ENCODE measurements at regions not wholly inside any gene's neighbourhood (a gene's known extent, or its start where the extent isn't known, plus 50 kb on each side); places are given as distances from the start of the nearest gene placed in this dataset.

DNA sequence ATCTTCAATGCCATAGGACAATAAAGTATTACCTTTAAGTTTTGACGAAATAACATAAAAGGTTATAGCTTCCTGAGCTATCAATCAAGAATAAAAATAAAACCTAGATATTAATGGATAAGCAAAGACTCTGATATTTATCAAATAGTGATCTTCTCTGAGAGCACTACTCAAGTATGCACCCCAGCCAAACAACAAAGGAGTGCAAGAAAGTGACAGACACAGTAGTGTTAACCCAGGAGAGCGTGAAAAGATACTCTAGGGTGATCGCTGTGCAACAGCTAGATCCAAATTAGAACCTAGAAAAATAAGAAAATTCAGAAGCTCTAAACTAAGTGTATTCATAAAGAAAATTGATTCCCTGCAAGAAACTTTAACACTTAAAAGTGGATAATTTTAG lies 83.5 kb upstream of the CDYL start:
- TF ChIP-seq, protein P1, sequence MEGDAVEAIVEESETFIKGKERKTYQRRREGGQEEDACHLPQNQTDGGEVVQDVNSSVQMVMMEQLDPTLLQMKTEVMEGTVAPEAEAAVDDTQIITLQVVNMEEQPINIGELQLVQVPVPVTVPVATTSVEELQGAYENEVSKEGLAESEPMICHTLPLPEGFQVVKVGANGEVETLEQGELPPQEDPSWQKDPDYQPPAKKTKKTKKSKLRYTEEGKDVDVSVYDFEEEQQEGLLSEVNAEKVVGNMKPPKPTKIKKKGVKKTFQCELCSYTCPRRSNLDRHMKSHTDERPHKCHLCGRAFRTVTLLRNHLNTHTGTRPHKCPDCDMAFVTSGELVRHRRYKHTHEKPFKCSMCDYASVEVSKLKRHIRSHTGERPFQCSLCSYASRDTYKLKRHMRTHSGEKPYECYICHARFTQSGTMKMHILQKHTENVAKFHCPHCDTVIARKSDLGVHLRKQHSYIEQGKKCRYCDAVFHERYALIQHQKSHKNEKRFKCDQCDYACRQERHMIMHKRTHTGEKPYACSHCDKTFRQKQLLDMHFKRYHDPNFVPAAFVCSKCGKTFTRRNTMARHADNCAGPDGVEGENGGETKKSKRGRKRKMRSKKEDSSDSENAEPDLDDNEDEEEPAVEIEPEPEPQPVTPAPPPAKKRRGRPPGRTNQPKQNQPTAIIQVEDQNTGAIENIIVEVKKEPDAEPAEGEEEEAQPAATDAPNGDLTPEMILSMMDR (IDR thresholded peaks at IDR 0.05), result no peak
- no peak for TF ChIP-seq POLR2A (IDR thresholded peaks at IDR 0.05)
